Liver (tissue), 8 donors: ENCODE measurements at regions not wholly inside any gene's neighbourhood (a gene's known extent, or its start where the extent isn't known, plus 50 kb on each side); places are given as distances from the start of the nearest gene placed in this dataset.

Experiments
- DNase-seq: peaks from one replicate; pipeline ENCODE4 v3.0.0-alpha.2; 2017; ENCODE audit warnings: low spot score
- H3K27ac ChIP-seq, 2 donors: one replicate each; pipeline ENCODE4 v1.7.0; 2013; ENCODE audit warnings: inconsistent platforms in 2 of 2, low read length in 2 of 2, control low read depth in 1 of 2, low read depth in 1 of 2, mild to moderate bottlenecking in 1 of 2
- H3K27me3 ChIP-seq, 4 donors: one replicate each; pipeline versions ENCODE4 v1.6.1 to v1.7.0; 2013; ENCODE audit warnings: low read length in 3 of 4, inconsistent platforms in 1 of 4, mild to moderate bottlenecking in 1 of 4, moderate library complexity in 1 of 4; ENCODE audit not compliant: control insufficient read depth in 4 of 4, insufficient read depth in 4 of 4
- H3K36me3 ChIP-seq, 4 donors: one replicate each; pipeline versions ENCODE4 v1.6.1 to v1.7.0; 2013; ENCODE audit warnings: low read length in 3 of 4, mild to moderate bottlenecking in 3 of 4, low read depth in 1 of 4, moderate library complexity in 1 of 4; ENCODE audit not compliant: control insufficient read depth in 4 of 4, insufficient read depth in 3 of 4
- H3K4me1 ChIP-seq, 4 donors: one replicate each; pipeline versions ENCODE4 v1.6.1 to v1.7.0; 2013; ENCODE audit warnings: low read length in 3 of 4, mild to moderate bottlenecking in 3 of 4, moderate library complexity in 1 of 4; ENCODE audit not compliant: control insufficient read depth in 4 of 4, insufficient read depth in 4 of 4
- H3K4me3 ChIP-seq, 3 donors: one replicate each; pipeline versions ENCODE4 v1.6.1 to v1.7.0; 2013; ENCODE audit warnings: low read length in 3 of 3, control low read depth in 1 of 3, low read depth in 1 of 3, mild to moderate bottlenecking in 1 of 3
- H3K9ac ChIP-seq, 2 donors: one replicate each; pipeline ENCODE4 v1.7.0; 2013; ENCODE audit warnings: low read length in 2 of 2, mild to moderate bottlenecking in 2 of 2, moderate library complexity in 2 of 2, control low read depth in 1 of 2, low read depth in 1 of 2
- H3K9me3 ChIP-seq, 4 donors: one replicate each; pipeline versions ENCODE4 v1.6.1 to v1.7.0; 2013; ENCODE audit warnings: low read length in 3 of 4; ENCODE audit not compliant: control insufficient read depth in 4 of 4
- ATF3 ChIP-seq: IDR thresholded peaks from 2 replicates; pipeline ENCODE4 v1.6.1; 2016; ENCODE audit warnings: antibody characterized with exemption
- EGR1 ChIP-seq, 2 donors: IDR thresholded peaks; 2 replicates each; pipeline ENCODE4 v1.6.1; 2016 to 2018; ENCODE audit warnings: antibody characterized with exemption in 2 of 2, low read depth in 2 of 2
- FOXA1 ChIP-seq: IDR thresholded peaks from 2 replicates; pipeline ENCODE4 v1.6.1; 2016; ENCODE audit warnings: antibody characterized with exemption
- GABPA ChIP-seq, 2 donors: IDR thresholded peaks in 1 of 2; conservative IDR thresholded peaks in 1 of 2; 2 replicates each; pipeline ENCODE4 v1.6.1; 2016; ENCODE audit warnings: antibody characterized with exemption in 2 of 2, mild to moderate bottlenecking in 1 of 2, moderate library complexity in 1 of 2
- HNF4A ChIP-seq, 2 donors: conservative IDR thresholded peaks; 2 replicates each; pipeline ENCODE4 v1.6.1; 2016; ENCODE audit warnings: antibody characterized with exemption in 2 of 2, mild to moderate bottlenecking in 2 of 2
- HNF4G ChIP-seq: IDR thresholded peaks from 2 replicates; pipeline ENCODE4 v1.6.1; 2016; ENCODE audit warnings: antibody characterized with exemption
- JUND ChIP-seq, 2 donors: IDR thresholded peaks; 2 replicates each; pipeline ENCODE4 v1.6.1; 2016; ENCODE audit warnings: antibody characterized with exemption in 2 of 2
- NR2F2 ChIP-seq: IDR thresholded peaks from 2 replicates; pipeline ENCODE4 v1.6.1; 2016; ENCODE audit warnings: antibody characterized with exemption
- RAD21 ChIP-seq, 2 donors: IDR thresholded peaks; 2 replicates each; pipeline ENCODE4 v1.6.1; 2016; ENCODE audit warnings: antibody characterized with exemption in 2 of 2, mild to moderate bottlenecking in 2 of 2
- RXRA ChIP-seq, 2 donors: IDR thresholded peaks; 2 replicates each; pipeline ENCODE4 v1.6.1; 2017 to 2018; ENCODE audit warnings: antibody characterized with exemption in 2 of 2, mild to moderate bottlenecking in 1 of 2
- SP1 ChIP-seq: IDR thresholded peaks from 2 replicates; pipeline ENCODE4 v1.6.1; 2018; ENCODE audit warnings: antibody characterized with exemption, mild to moderate bottlenecking
- TAF1 ChIP-seq: conservative IDR thresholded peaks from 2 replicates; pipeline ENCODE4 v1.6.1; 2016; ENCODE audit warnings: antibody characterized with exemption, mild to moderate bottlenecking
- YY1 ChIP-seq: IDR thresholded peaks from 2 replicates; pipeline ENCODE4 v1.6.1; 2016; ENCODE audit warnings: antibody characterized with exemption, mild to moderate bottlenecking
- WGBS: extraction: QIAGEN DNeasy Blood & Tissue Kit; methylation state at CpG from one replicate; pipeline ENCODE4 v1.1.7; 2013; 5-methylcytosine and 5-hydroxymethylcytosine counted together
- TF ChIP-seq, protein P1 (sequence below): IDR thresholded peaks from 2 replicates; pipeline ENCODE4 v1.6.1; 2016; ENCODE audit warnings: antibody characterized with exemption
- TF ChIP-seq, protein P2 (sequence below): IDR thresholded peaks from 2 replicates; pipeline ENCODE4 v1.6.1; 2016; ENCODE audit warnings: antibody characterized with exemption
- TF ChIP-seq, protein P3 (sequence below): fragments of 150-350 bp; IDR thresholded peaks from 2 replicates; pipeline ENCODE4 v1.5.1; 2017; ENCODE audit warnings: improper control_type of control experiment, low read depth, low read length; ENCODE audit not compliant: missing input control
- donor health status: healthy.
- donor health status: healthy.
- donor health status: healthy.
- donor health status: healthy.
- donor health status: healthy.

- Histone ChIP-seq H3K36me3 (no peaks in the 10 kb centered on the region), H3K27ac (no peak overlapping the region), H3K4me3 (no peak overlapping the region), H3K9ac (no peak overlapping the region), H3K4me1 (no peaks in the 10 kb centered on the region), H3K9me3 (no peaks in the 10 kb centered on the region), H3K27me3 (no peaks in the 10 kb centered on the region)
- TF ChIP-seq RXRA (IDR thresholded peaks at IDR 0.05) (no peak), JUND (IDR thresholded peaks at IDR 0.05) (no peak), RAD21 (IDR thresholded peaks at IDR 0.05) (no peak), ATF3 (no peak), HNF4G (no peak), SP1 (no peak), TAF1 (no peak), GABPA (IDR thresholded peaks at IDR 0.05 in 1 of 2, conservative IDR thresholded peaks at IDR 0.05 in 1 of 2) (no peak), NR2F2 (no peak), FOXA1 (no peak), EGR1 (IDR thresholded peaks at IDR 0.05; ENCODE audit: low read depth in 2 of 2) (no peak), YY1 (no peak)
- TF ChIP-seq, protein P1, sequence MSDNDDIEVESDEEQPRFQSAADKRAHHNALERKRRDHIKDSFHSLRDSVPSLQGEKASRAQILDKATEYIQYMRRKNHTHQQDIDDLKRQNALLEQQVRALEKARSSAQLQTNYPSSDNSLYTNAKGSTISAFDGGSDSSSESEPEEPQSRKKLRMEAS, result no peak
- TF ChIP-seq, protein P2, sequence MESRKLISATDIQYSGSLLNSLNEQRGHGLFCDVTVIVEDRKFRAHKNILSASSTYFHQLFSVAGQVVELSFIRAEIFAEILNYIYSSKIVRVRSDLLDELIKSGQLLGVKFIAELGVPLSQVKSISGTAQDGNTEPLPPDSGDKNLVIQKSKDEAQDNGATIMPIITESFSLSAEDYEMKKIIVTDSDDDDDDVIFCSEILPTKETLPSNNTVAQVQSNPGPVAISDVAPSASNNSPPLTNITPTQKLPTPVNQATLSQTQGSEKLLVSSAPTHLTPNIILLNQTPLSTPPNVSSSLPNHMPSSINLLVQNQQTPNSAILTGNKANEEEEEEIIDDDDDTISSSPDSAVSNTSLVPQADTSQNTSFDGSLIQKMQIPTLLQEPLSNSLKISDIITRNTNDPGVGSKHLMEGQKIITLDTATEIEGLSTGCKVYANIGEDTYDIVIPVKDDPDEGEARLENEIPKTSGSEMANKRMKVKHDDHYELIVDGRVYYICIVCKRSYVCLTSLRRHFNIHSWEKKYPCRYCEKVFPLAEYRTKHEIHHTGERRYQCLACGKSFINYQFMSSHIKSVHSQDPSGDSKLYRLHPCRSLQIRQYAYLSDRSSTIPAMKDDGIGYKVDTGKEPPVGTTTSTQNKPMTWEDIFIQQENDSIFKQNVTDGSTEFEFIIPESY, result no peak
- TF ChIP-seq, protein P3, sequence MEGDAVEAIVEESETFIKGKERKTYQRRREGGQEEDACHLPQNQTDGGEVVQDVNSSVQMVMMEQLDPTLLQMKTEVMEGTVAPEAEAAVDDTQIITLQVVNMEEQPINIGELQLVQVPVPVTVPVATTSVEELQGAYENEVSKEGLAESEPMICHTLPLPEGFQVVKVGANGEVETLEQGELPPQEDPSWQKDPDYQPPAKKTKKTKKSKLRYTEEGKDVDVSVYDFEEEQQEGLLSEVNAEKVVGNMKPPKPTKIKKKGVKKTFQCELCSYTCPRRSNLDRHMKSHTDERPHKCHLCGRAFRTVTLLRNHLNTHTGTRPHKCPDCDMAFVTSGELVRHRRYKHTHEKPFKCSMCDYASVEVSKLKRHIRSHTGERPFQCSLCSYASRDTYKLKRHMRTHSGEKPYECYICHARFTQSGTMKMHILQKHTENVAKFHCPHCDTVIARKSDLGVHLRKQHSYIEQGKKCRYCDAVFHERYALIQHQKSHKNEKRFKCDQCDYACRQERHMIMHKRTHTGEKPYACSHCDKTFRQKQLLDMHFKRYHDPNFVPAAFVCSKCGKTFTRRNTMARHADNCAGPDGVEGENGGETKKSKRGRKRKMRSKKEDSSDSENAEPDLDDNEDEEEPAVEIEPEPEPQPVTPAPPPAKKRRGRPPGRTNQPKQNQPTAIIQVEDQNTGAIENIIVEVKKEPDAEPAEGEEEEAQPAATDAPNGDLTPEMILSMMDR, result no peak
- 37% methylated on average over 2 of the region's 2 CpGs for WGBS
- no peak for DNase-seq
These were observed 98.4 kb upstream of the PEX5L start for GRCh38 chr3:180135101-180135500.

DNA sequence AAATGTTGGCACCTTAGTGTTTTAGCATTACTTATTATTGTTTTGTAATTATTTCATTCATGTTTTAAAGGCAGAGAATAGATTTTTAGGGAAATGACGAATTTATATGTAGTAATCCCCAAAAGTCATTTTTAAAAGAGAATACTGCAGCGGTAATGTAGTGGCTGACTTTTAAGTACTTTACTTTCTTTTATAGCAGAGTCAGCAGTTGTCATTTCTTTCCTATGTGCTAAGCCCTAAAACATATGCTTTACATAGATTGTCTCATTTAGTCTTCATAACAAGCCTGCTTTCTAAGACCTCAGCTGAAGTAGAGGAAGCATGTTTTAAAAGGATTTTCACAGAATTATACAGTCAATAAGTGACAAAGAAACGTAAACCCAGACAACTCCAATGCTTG, 102.1 kb upstream of the PEX5L start:
- WGBS, result 60% methylated on average over 3 of the region's 3 CpGs
- H3K36me3 ChIP-seq, result no peaks in the 10 kb centered on the region
- DNase-seq, result no peak
- no peak overlapping the region for H3K9ac ChIP-seq
- no peak overlapping the region for H3K27ac ChIP-seq
- H3K4me1 ChIP-seq, result no peaks in the 10 kb centered on the region
- H3K27me3 ChIP-seq, result no peaks in the 10 kb centered on the region
- H3K4me3 ChIP-seq, result no peak overlapping the region
- TF ChIP-seq FOXA1 (no peak), HNF4A (conservative IDR thresholded peaks at IDR 0.05) (no peak)
- TF ChIP-seq, protein P1, result no peak
- peaks cover 0 to 3% (median 0%) of the 10 kb centered on the region in 4 donors for H3K9me3 ChIP-seq

DNA sequence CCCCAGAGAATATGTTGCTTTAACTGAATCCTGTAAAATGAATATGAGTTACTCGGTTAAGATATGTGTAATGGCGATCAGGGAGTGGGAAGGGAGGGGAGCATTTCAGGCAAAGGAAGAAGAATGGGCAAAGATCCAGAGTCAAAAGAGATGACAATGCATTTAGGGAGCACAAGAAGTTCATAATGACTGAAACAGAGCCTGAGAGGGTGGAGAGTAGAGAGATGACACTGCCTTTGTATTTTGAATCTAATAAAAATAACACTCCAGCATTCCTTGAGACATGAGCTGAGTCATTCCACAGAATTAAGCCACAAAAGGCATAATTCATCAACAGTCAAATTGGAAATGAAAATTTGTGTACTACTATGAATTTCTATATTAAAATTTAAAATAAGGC, 105.3 kb upstream of the PEX5L start:
- WGBS, result 83% methylated on average over 2 of the region's 2 CpGs
- no peaks in the 10 kb centered on the region for H3K4me1 ChIP-seq

More for the DNA sequence above, 105.3 kb upstream of the PEX5L start:
- no peak for DNase-seq
- H3K27me3 ChIP-seq, result no peaks in the 10 kb centered on the region
- H3K4me3 ChIP-seq, result no peak overlapping the region
- no peak overlapping the region for H3K9ac ChIP-seq
- no peak overlapping the region for H3K27ac ChIP-seq
- no peak for TF ChIP-seq YY1
- TF ChIP-seq HNF4A (conservative IDR thresholded peaks at IDR 0.05), result no peak
- TF ChIP-seq, protein P2, result no peak
- no peak for TF ChIP-seq ATF3
- TF ChIP-seq GABPA (IDR thresholded peaks at IDR 0.05 in 1 of 2, conservative IDR thresholded peaks at IDR 0.05 in 1 of 2), result no peak
- no peak for TF ChIP-seq EGR1 (IDR thresholded peaks at IDR 0.05; ENCODE audit: low read depth in 2 of 2)
- no peak for TF ChIP-seq FOXA1
- TF ChIP-seq SP1, result no peak
- no peak for TF ChIP-seq HNF4G
- peaks cover 0 to 3% (median 0%) of the 10 kb centered on the region in 4 donors for H3K9me3 ChIP-seq
- H3K36me3 ChIP-seq, result no peaks in the 10 kb centered on the region
